Muscle layer of duodenum (tissue), 2 donors: ENCODE measurements at regions not wholly inside any gene's neighbourhood (a gene's known extent, or its start where the extent isn't known, plus 50 kb on each side); places are given as distances from the start of the nearest gene placed in this dataset.

Experiments
- H3K27ac ChIP-seq: one replicate; pipeline ENCODE4 v1.7.0; 2013; ENCODE audit warnings: mild to moderate bottlenecking, low read length
- H3K27me3 ChIP-seq: one replicate; pipeline ENCODE4 v1.7.0; 2013; ENCODE audit warnings: low read depth, mild to moderate bottlenecking, control low read depth, low read length
- H3K36me3 ChIP-seq, 2 donors: one replicate each; pipeline ENCODE4 v1.7.0; 2013; ENCODE audit warnings: low read length in 2 of 2, control low read depth in 1 of 2, mild to moderate bottlenecking in 1 of 2; ENCODE audit not compliant: insufficient read depth in 2 of 2, control insufficient read depth in 1 of 2
- H3K4me1 ChIP-seq, 2 donors: one replicate each; pipeline ENCODE4 v1.7.0; 2013; ENCODE audit warnings: low read length in 2 of 2, mild to moderate bottlenecking in 2 of 2, control low read depth in 1 of 2, moderate library complexity in 1 of 2; ENCODE audit not compliant: insufficient read depth in 2 of 2, control insufficient read depth in 1 of 2
- H3K4me3 ChIP-seq, 2 donors: one replicate each; pipeline ENCODE4 v1.7.0; 2013; ENCODE audit warnings: low read length in 2 of 2, low read depth in 1 of 2, mild to moderate bottlenecking in 1 of 2
- H3K9me3 ChIP-seq, 2 donors: one replicate each; pipeline ENCODE4 v1.7.0; 2013; ENCODE audit warnings: low read length in 2 of 2, control low read depth in 1 of 2, mild to moderate bottlenecking in 1 of 2; ENCODE audit not compliant: control insufficient read depth in 1 of 2
- donor health status: healthy.

GRCh38 chr1:80994934-80995333 lies 805.8 kb upstream of the ADGRL2 start:
- no peak overlapping the region for H3K4me3 ChIP-seq
- no peak overlapping the region for H3K27ac ChIP-seq
- no peaks in the 10 kb centered on the region for H3K9me3 ChIP-seq
- H3K36me3 ChIP-seq = no peaks in the 10 kb centered on the region
- H3K27me3 ChIP-seq = no peaks in the 10 kb centered on the region
- H3K4me1 ChIP-seq = no peaks in the 10 kb centered on the region

- Histone ChIP-seq H3K4me1 (no peaks in the 10 kb centered on the region), H3K27me3 (no peaks in the 10 kb centered on the region), H3K9me3 (no peaks in the 10 kb centered on the region), H3K27ac (no peak overlapping the region), H3K4me3 (no peak overlapping the region), H3K36me3 (no peaks in the 10 kb centered on the region)
Observed at GRCh38 chr1:80994038-80994437, 806.7 kb upstream of the ADGRL2 start.

- Histone ChIP-seq H3K27me3 (no peaks in the 10 kb centered on the region), H3K9me3 (no peaks in the 10 kb centered on the region), H3K27ac (no peak overlapping the region), H3K4me3 (no peak overlapping the region), H3K4me1 (no peaks in the 10 kb centered on the region), H3K36me3 (no peaks in the 10 kb centered on the region)
Observed at GRCh38 chr1:80993154-80993980, 807.4 kb upstream of the ADGRL2 start.

- Histone ChIP-seq H3K4me1 (no peaks in the 10 kb centered on the region), H3K9me3 (no peaks in the 10 kb centered on the region), H3K27me3 (no peaks in the 10 kb centered on the region), H3K36me3 (no peaks in the 10 kb centered on the region), H3K4me3 (no peak overlapping the region), H3K27ac (no peak overlapping the region)
Observed at GRCh38 chr1:80989455-80989854, 811.3 kb upstream of the ADGRL2 start.

GRCh38 chr1:80988926-80989325 lies 811.8 kb upstream of the ADGRL2 start:
- no peak overlapping the region for H3K27ac ChIP-seq
- H3K9me3 ChIP-seq = no peaks in the 10 kb centered on the region
- H3K4me1 ChIP-seq = no peaks in the 10 kb centered on the region
- no peaks in the 10 kb centered on the region for H3K27me3 ChIP-seq
- no peaks in the 10 kb centered on the region for H3K36me3 ChIP-seq
- no peak overlapping the region for H3K4me3 ChIP-seq

GRCh38 chr1:80987824-80988223 lies 812.9 kb upstream of the ADGRL2 start:
- no peaks in the 10 kb centered on the region for H3K4me1 ChIP-seq
- no peak overlapping the region for H3K4me3 ChIP-seq
- H3K36me3 ChIP-seq = no peaks in the 10 kb centered on the region

GRCh38 chr1:80987106-80987505 lies 813.6 kb upstream of the ADGRL2 start:
- H3K27me3 ChIP-seq = no peaks in the 10 kb centered on the region
- no peak overlapping the region for H3K4me3 ChIP-seq
- no peaks in the 10 kb centered on the region for H3K9me3 ChIP-seq
- H3K27ac ChIP-seq = no peak overlapping the region
- no peaks in the 10 kb centered on the region for H3K36me3 ChIP-seq
- no peaks in the 10 kb centered on the region for H3K4me1 ChIP-seq

More at GRCh38 chr1:80987824-80988223, 812.9 kb upstream of the ADGRL2 start:
- H3K9me3 ChIP-seq = no peaks in the 10 kb centered on the region
- no peak overlapping the region for H3K27ac ChIP-seq
- H3K27me3 ChIP-seq = no peaks in the 10 kb centered on the region

GRCh38 chr1:80982831-80983230 lies 817.9 kb upstream of the ADGRL2 start:
- Histone ChIP-seq H3K4me3 (no peak overlapping the region), H3K4me1 (no peaks in the 10 kb centered on the region)

GRCh38 chr1:80973101-80973500 lies 827.6 kb upstream of the ADGRL2 start:
- no peaks in the 10 kb centered on the region for H3K36me3 ChIP-seq
- no peak overlapping the region for H3K4me3 ChIP-seq
- no peaks in the 10 kb centered on the region for H3K9me3 ChIP-seq
- H3K27me3 ChIP-seq = no peaks in the 10 kb centered on the region
- H3K27ac ChIP-seq = no peak overlapping the region
- H3K4me1 ChIP-seq = no peaks in the 10 kb centered on the region

More at GRCh38 chr1:80982831-80983230, 817.9 kb upstream of the ADGRL2 start:
- H3K27ac ChIP-seq = no peak overlapping the region
- no peaks in the 10 kb centered on the region for H3K9me3 ChIP-seq
- H3K27me3 ChIP-seq = no peaks in the 10 kb centered on the region
- no peaks in the 10 kb centered on the region for H3K36me3 ChIP-seq

GRCh38 chr1:80966266-80966665 lies 834.5 kb upstream of the ADGRL2 start:
- no peaks in the 10 kb centered on the region for H3K27me3 ChIP-seq
- H3K4me1 ChIP-seq = no peaks in the 10 kb centered on the region
- H3K9me3 ChIP-seq = no peaks in the 10 kb centered on the region
- H3K36me3 ChIP-seq = no peaks in the 10 kb centered on the region
- no peak overlapping the region for H3K4me3 ChIP-seq
- no peak overlapping the region for H3K27ac ChIP-seq

GRCh38 chr1:80962564-80962963 lies 838.2 kb upstream of the ADGRL2 start:
- Histone ChIP-seq H3K4me1 (no peaks in the 10 kb centered on the region), H3K36me3 (no peaks in the 10 kb centered on the region), H3K27ac (no peak overlapping the region), H3K9me3 (no peaks in the 10 kb centered on the region), H3K27me3 (no peaks in the 10 kb centered on the region), H3K4me3 (no peak overlapping the region)
